OCI-LY7 (cell line): ENCODE measurements at regions not wholly inside any gene's neighbourhood (a gene's known extent, or its start where the extent isn't known, plus 50 kb on each side); places are given as distances from the start of the nearest gene placed in this dataset.

Experiments
- BruUV-seq: library from RNA; stranded (reverse); fragments of 400-500 nt; replicated peaks from 2 replicates; lab custom pipeline; 2021; lab: Mats Ljungman, UMichigan
- CTCF ChIA-PET: fragments of 300-600 bp; sonication (Branson Sonifier 250); formaldehyde crosslinking; loops from one replicate; lab custom pipeline; 2022; ENCODE audit warnings: antibody characterized with exemption; ENCODE audit not compliant: unreplicated experiment; lab: Charles Lee
- POLR2A ChIA-PET: fragments of 300-600 bp; sonication (Branson Sonifier 250); formaldehyde crosslinking; loops from one replicate; lab custom pipeline; 2022; ENCODE audit warnings: antibody characterized with exemption; lab: Charles Lee
- DNase-seq: peaks from one replicate; pipeline ENCODE4 v3.0.0-alpha.2; 2015; ENCODE audit warnings: low spot score
- H2AFZ ChIP-seq: fragments of 200-600 bp; sonication (generic), shearing (Covaris generic); 2 replicates; pipeline ENCODE4 v1.6.1; 2014; ENCODE audit warnings: mild to moderate bottlenecking, antibody characterized with exemption, low read length, moderate library complexity
- H3K27ac ChIP-seq: fragments of 200-600 bp; sonication (generic); 2 replicates; pipeline ENCODE4 v1.5.1; 2014; ENCODE audit warnings: mixed run types, low read depth, mild to moderate bottlenecking, moderate library complexity, low read length, inconsistent platforms; ENCODE audit not compliant: poor library complexity, severe bottlenecking
- H3K36me3 ChIP-seq: fragments of 200-600 bp; sonication (generic); 2 replicates; pipeline ENCODE4 v1.6.1; 2014; ENCODE audit warnings: mild to moderate bottlenecking, antibody characterized with exemption, low read length, moderate library complexity, mixed read lengths; ENCODE audit not compliant: insufficient read depth
- H3K4me1 ChIP-seq: fragments of 200-600 bp; sonication (generic); 2 replicates; pipeline ENCODE4 v1.5.1; 2014; ENCODE audit warnings: mild to moderate bottlenecking, low read length; ENCODE audit not compliant: insufficient read depth, poor library complexity, severe bottlenecking
- H3K4me2 ChIP-seq: fragments of 200-600 bp; sonication (generic); 2 replicates; pipeline ENCODE4 v1.6.1; 2014; ENCODE audit warnings: mild to moderate bottlenecking, low read length
- H3K4me3 ChIP-seq: fragments of 200-600 bp; sonication (generic); 2 replicates; pipeline ENCODE4 v1.5.1; 2014; ENCODE audit warnings: mild to moderate bottlenecking, low read depth, low read length; ENCODE audit not compliant: poor library complexity, severe bottlenecking
- H3K79me2 ChIP-seq: fragments of 200-600 bp; sonication (generic); 2 replicates; pipeline ENCODE4 v1.6.1; 2016; ENCODE audit warnings: low read depth, mild to moderate bottlenecking, low read length, moderate library complexity, mixed read lengths; ENCODE audit not compliant: insufficient read depth
- H3K9me2 ChIP-seq: fragments of 200-600 bp; sonication (generic); 2 replicates; pipeline ENCODE4 v1.6.1; 2016; ENCODE audit warnings: mild to moderate bottlenecking, low read length, mixed read lengths; ENCODE audit not compliant: insufficient read depth
- H3K9me3 ChIP-seq: fragments of 200-600 bp; sonication (generic); 2 replicates; pipeline ENCODE4 v1.6.1; 2014; ENCODE audit warnings: mild to moderate bottlenecking, mixed run types, low read length, mixed read lengths
- H4K20me1 ChIP-seq: fragments of 200-600 bp; sonication (generic); 2 replicates; pipeline ENCODE4 v1.6.1; 2014; ENCODE audit warnings: mild to moderate bottlenecking, antibody characterized with exemption, low read length, moderate library complexity, mixed read lengths; ENCODE audit not compliant: insufficient read depth
- EZH2phosphoT487 ChIP-seq: fragments of 200-600 bp; sonication (generic); IDR thresholded peaks from 2 replicates; pipeline ENCODE4 v1.6.1; 2018; ENCODE audit warnings: low read depth, borderline replicate concordance, mild to moderate bottlenecking, mixed run types, antibody characterized with exemption, low read length, moderate library complexity, mixed read lengths
- intact Hi-C: fragments of 100-400 bp; cut with micrococcal nuclease; formaldehyde crosslinking; loops from one replicate; pipeline ENCODE4 v1.10.0; 2022; ENCODE audit not compliant: unreplicated experiment
- TF ChIP-seq, protein P1 (sequence below): fragments of 200-600 bp; sonication (generic); conservative IDR thresholded peaks from 2 replicates; pipeline ENCODE4 v1.5.1; 2014; ENCODE audit warnings: mild to moderate bottlenecking, antibody characterized with exemption, low read length, moderate library complexity, mixed read lengths

DNA sequence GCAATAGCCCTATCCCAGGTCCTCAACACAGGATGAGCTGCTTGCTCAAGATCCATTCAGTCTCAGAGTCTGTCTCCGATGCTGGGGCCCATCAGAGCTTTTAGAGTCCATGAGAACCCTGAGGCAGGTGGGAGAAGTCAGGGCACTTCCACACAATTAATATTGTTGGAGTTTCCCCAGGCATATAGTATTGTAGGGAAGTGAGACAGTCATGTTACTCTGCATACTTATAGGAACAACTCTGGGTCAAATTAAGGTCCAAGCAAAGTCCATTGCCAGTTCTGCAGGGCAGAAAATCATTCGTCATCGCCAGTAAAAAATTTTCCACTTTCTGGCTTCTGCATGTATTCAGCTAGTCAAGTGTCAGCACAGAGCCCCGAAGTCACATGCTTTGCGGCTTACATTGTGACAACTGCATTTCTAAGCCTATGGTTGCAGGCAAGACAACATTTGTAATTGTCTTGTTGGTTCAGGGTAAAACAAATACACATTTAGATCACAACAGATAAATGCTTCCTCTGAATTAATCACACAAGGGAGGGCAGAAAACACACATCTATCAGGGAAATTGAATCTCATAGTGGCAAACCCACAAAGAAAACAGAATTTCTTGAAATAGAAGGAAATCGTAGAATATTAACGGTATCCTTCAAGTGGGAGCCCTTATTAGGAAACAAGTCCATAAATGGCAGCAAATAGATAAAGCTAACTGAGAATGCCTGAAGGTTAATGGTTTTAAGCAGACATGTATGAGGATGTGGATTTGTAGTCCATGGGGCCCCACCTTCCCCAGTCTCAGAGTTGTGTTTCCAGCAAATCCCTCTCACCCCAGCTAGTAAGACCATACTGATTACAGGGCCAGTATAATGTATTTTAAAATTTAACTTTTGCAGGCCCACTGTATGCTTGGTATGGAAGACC, 412.1 kb upstream of the RASGEF1B start:
- no peak for DNase-seq
- Histone ChIP-seq H2AFZ (no peak overlapping the region), H3K79me2 (no peaks in the 10 kb centered on the region), H3K4me3 (no peak overlapping the region), H4K20me1 (no peaks in the 10 kb centered on the region), H3K9me2 (no peaks in the 10 kb centered on the region), H3K4me2 (no peak overlapping the region), H3K9me3 (no peaks in the 10 kb centered on the region), H3K4me1 (no peaks in the 10 kb centered on the region), H3K36me3 (no peaks in the 10 kb centered on the region), H3K27ac (no peak overlapping the region)
- BruUV-seq, result no TSS peak
- TF ChIP-seq, protein P1, sequence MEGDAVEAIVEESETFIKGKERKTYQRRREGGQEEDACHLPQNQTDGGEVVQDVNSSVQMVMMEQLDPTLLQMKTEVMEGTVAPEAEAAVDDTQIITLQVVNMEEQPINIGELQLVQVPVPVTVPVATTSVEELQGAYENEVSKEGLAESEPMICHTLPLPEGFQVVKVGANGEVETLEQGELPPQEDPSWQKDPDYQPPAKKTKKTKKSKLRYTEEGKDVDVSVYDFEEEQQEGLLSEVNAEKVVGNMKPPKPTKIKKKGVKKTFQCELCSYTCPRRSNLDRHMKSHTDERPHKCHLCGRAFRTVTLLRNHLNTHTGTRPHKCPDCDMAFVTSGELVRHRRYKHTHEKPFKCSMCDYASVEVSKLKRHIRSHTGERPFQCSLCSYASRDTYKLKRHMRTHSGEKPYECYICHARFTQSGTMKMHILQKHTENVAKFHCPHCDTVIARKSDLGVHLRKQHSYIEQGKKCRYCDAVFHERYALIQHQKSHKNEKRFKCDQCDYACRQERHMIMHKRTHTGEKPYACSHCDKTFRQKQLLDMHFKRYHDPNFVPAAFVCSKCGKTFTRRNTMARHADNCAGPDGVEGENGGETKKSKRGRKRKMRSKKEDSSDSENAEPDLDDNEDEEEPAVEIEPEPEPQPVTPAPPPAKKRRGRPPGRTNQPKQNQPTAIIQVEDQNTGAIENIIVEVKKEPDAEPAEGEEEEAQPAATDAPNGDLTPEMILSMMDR, result no peak
- TF ChIP-seq EZH2phosphoT487, result no peak
- intact Hi-C loops, result no loop called here
- ChIA-PET POLR2A (interaction anchor here (1.2 kb wide), 1 partner anchor 9 kb away, joined by 3 read pairs; no protein-coding TSS in a partner anchor), CTCF (no interaction called here)

DNA sequence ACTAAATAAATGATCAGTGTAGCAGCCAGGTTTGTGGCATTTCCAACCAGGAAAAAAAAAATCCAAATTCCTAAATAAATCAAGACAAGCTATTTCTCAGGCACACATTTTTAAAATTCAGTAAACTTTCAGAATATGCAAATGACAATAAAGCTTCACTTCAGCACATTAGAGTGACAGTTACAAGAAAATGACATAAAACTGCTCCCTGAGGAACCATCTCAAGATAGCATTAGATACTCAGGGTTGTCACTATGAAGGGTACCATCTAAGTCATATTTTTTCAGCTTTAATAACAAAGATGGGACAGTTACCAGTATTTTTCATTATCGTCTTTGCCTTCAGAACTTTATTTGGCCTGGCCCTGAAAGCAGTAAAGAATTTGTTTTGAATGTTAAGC, 411.3 kb upstream of the RASGEF1B start:
- H3K79me2 ChIP-seq, result no peaks in the 10 kb centered on the region
- no peak overlapping the region for H2AFZ ChIP-seq
- ChIA-PET POLR2A (interaction anchor here (0.6 to 1.2 kb wide), 3 partner anchors 9 to 470 kb away, joined by 3 to 4 read pairs (median 3); no protein-coding TSS in a partner anchor), CTCF (no interaction called here)
- no peaks in the 10 kb centered on the region for H3K36me3 ChIP-seq
- no peaks in the 10 kb centered on the region for H3K9me2 ChIP-seq
- no TSS peak for BruUV-seq
- H3K4me2 ChIP-seq, result no peak overlapping the region
- H3K4me3 ChIP-seq, result no peak overlapping the region
- TF ChIP-seq, protein P1, result no peak
- no peak for TF ChIP-seq EZH2phosphoT487
- intact Hi-C loops, result no loop called here
- H4K20me1 ChIP-seq, result no peaks in the 10 kb centered on the region
- no peak overlapping the region for H3K27ac ChIP-seq
- no peaks in the 10 kb centered on the region for H3K4me1 ChIP-seq
- no peaks in the 10 kb centered on the region for H3K9me3 ChIP-seq
- DNase-seq, result no peak
